Hepatocyte (in vitro differentiated cells): ENCODE measurements at regions not wholly inside any gene's neighbourhood (a gene's known extent, or its start where the extent isn't known, plus 50 kb on each side); places are given as distances from the start of the nearest gene placed in this dataset.

ENCODE experiments used
- CTCF ChIP-seq: fragments of 200-600 bp; sonication (generic); IDR thresholded peaks from 2 replicates; pipeline ENCODE4 v1.5.1; 2016; ENCODE audit warnings: antibody characterized with exemption, mild to moderate bottlenecking; ENCODE audit not compliant: poor library complexity
- EZH2 ChIP-seq: fragments of 200-600 bp; sonication (generic); IDR thresholded peaks from 2 replicates; pipeline ENCODE4 v1.6.1; 2016; ENCODE audit warnings: antibody characterized with exemption, mild to moderate bottlenecking, borderline replicate concordance

- TF ChIP-seq EZH2 (no peak), CTCF (no peak)
Measured at GRCh38 chr3:15952543-15953175, 154.9 kb upstream of the ANKRD28 start.
